CD4-positive, alpha-beta T cell (primary cell): ENCODE measurements at regions not wholly inside any gene's neighbourhood (a gene's known extent, or its start where the extent isn't known, plus 50 kb on each side); places are given as distances from the start of the nearest gene placed in this dataset.

Experiments used
- ATAC-seq: fragments of 200-7000 bp; cut with Tn5 transposase; one replicate; pipeline ENCODE4 v1.10.0; 2022; ENCODE audit warnings: mild to moderate bottlenecking; ENCODE audit not compliant: poor library complexity
- CTCF ChIA-PET: fragments of 350-600 bp; sonication (Branson Sonifier 250); formaldehyde crosslinking; loops from one replicate; lab custom pipeline; 2021; ENCODE audit warnings: antibody characterized with exemption, inconsistent platforms; lab: Charles Lee
- POLR2A ChIA-PET: fragments of 350-600 bp; sonication (Branson Sonifier 250); formaldehyde crosslinking; loops from one replicate; lab custom pipeline; 2021; ENCODE audit warnings: antibody characterized with exemption, inconsistent platforms; lab: Charles Lee
- DNase-seq, 14 experiments: peaks; one replicate each; pipeline ENCODE4 v3.0.0-alpha.2; 2013 to 2020; ENCODE audit warnings: mixed read lengths in 2 of 14
- H3K27ac ChIP-seq, 2 donors: one replicate each; pipeline versions ENCODE4 v1.5.1 to v1.7.0; 2013; ENCODE audit warnings: low read length in 2 of 2, low read depth in 1 of 2, mild to moderate bottlenecking in 1 of 2
- H3K27me3 ChIP-seq, 2 experiments: 1 replicate in 1 of 2; 2 replicates in 1 of 2; pipeline versions ENCODE4 v1.6.1 to v1.7.0; 2013; ENCODE audit warnings: low read length in 2 of 2, control low read depth in 1 of 2, mild to moderate bottlenecking in 1 of 2, moderate library complexity in 1 of 2; ENCODE audit not compliant: insufficient read depth in 2 of 2, control insufficient read depth in 1 of 2
- H3K36me3 ChIP-seq: one replicate; pipeline ENCODE4 v1.6.1; 2013; ENCODE audit warnings: low read length, control low read depth; ENCODE audit not compliant: insufficient read depth
- H3K4me1 ChIP-seq: one replicate; pipeline ENCODE4 v1.6.1; 2013; ENCODE audit warnings: low read length, control low read depth; ENCODE audit not compliant: insufficient read depth
- H3K4me3 ChIP-seq: one replicate; pipeline ENCODE4 v1.5.1; 2013; ENCODE audit warnings: mild to moderate bottlenecking, low read length, moderate library complexity
- H3K9me3 ChIP-seq, 2 experiments: 1 replicate in 1 of 2; 2 replicates in 1 of 2; pipeline versions ENCODE4 v1.6.1 to v1.7.0; 2013; ENCODE audit warnings: low read length in 2 of 2, mild to moderate bottlenecking in 2 of 2, control low read depth in 1 of 2, moderate library complexity in 1 of 2; ENCODE audit not compliant: control insufficient read depth in 1 of 2, insufficient read depth in 1 of 2
- H3K27ac Mint-ChIP-seq: one replicate; pipeline ENCODE4 v1.8.0; 2020; ENCODE audit warnings: mixed read lengths
- H3K27me3 Mint-ChIP-seq: one replicate; pipeline ENCODE4 v1.8.0; 2021; ENCODE audit warnings: mixed read lengths
- H3K36me3 Mint-ChIP-seq: one replicate; pipeline ENCODE4 v1.8.0; 2021; ENCODE audit warnings: low read depth, mixed read lengths
- H3K4me1 Mint-ChIP-seq: one replicate; pipeline ENCODE4 v1.8.0; 2021; ENCODE audit warnings: low read depth, mixed read lengths
- H3K4me3 Mint-ChIP-seq: one replicate; pipeline ENCODE4 v1.8.0; 2020; ENCODE audit warnings: mild to moderate bottlenecking, mixed read lengths
- H3K9me3 Mint-ChIP-seq: one replicate; pipeline ENCODE4 v1.8.0; 2020; ENCODE audit warnings: mixed read lengths
- CTCF ChIP-seq: fragments of 200-600 bp; IDR thresholded peaks from one replicate; pipeline ENCODE4 v1.8.0; 2022; ENCODE audit warnings: antibody characterized with exemption, mild to moderate bottlenecking
- intact Hi-C, 2 experiments: fragments of 100-400 bp; cut with DNase I in 1 of 2; cut with micrococcal nuclease in 1 of 2; formaldehyde crosslinking; loops; one replicate each; pipeline versions ENCODE4 v1.15.1 to v1.9.0; 2023 to 2025; cut with DNase I, micrococcal nuclease

DNA sequence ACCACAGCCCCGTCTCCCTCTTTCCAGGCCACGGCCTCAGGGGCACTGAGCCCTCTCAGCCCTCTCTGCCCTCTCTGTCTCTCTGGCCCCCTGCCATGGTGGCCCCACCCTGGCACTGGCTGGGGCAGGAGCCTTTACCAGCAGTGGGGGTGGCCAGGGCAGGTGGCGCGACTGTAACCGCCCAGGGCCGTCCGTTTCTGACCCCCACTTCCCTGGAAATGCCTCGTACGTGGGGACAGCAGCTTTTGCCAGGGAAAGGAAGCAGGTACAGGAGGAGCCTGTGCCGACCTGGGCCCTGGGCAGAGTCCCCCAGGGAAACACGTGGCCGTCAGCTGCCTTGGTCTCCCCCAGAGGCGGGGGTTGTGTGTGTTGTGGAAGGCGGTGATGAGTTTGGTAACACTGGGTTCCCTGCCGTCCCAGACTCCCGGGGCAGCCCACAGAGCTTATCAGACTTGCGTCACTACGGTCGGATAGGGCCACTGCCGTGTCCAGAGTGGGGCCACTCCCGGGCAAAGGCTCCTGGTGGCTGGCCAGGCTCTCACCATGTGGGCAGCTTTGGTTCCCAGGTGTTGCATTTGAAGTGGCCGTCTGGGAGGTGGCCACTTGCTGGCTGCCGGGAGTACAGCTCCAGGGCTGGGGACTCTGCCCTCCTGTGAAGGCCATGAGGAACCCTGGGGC, 249.3 kb upstream of the CIBAR2 start:
- POLR2A ChIA-PET = no interaction called here
- CTCF ChIA-PET = no interaction called here
- Histone ChIP-seq H3K4me3 (no peak overlapping the region), H3K36me3 (no peaks in the 10 kb centered on the region), H3K4me1 (no peaks in the 10 kb centered on the region), H3K27me3 (no peaks in the 10 kb centered on the region), H3K27ac (no peak overlapping the region), H3K9me3 (peaks cover 0 to 7% of the 10 kb centered on the region in 2 experiments)
- Mint-ChIP-seq H3K36me3 (no peaks in the 10 kb centered on the region), H3K27me3 (peaks cover 7% of the 10 kb centered on the region), H3K27ac (no peak overlapping the region), H3K4me1 (no peaks in the 10 kb centered on the region), H3K4me3 (no peak overlapping the region), H3K9me3 (no peaks in the 10 kb centered on the region)
- ATAC-seq = no peak
- DNase-seq = no peak
- intact Hi-C loops = no loop called here
- TF ChIP-seq CTCF = no peak

DNA sequence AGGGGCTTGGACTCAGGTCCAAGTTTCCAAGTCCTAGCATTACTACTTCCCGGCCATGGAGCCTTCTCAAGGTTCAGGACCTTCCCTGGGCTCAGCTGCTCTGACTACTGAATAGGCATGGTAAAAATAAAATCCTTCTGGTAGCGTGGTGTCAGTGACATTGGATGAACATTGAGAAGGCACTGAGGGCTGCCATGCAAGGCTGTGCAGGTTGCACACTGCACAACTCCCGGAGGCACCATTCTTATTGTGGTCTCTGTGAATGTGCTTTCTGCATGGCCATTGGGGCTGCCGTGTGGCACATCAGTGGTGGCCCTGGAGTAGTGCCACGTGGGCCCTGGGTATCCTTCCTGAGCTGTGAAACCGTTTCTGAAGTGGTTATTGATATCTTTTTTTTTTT, 250.2 kb upstream of the CIBAR2 start:
- peaks cover 0 to 7% of the 10 kb centered on the region in 2 experiments for H3K9me3 ChIP-seq
- H3K36me3 ChIP-seq = no peaks in the 10 kb centered on the region
- no peak for TF ChIP-seq CTCF
- H3K4me1 ChIP-seq = no peaks in the 10 kb centered on the region
- Mint-ChIP-seq H3K9me3 (no peaks in the 10 kb centered on the region), H3K27me3 (peaks cover 7% of the 10 kb centered on the region), H3K27ac (no peak overlapping the region), H3K36me3 (no peaks in the 10 kb centered on the region), H3K4me3 (no peak overlapping the region), H3K4me1 (no peaks in the 10 kb centered on the region)
- ChIA-PET POLR2A (no interaction called here), CTCF (no interaction called here)
- ATAC-seq = no peak
- no peak overlapping the region for H3K4me3 ChIP-seq
- DNase-seq = no peak
- intact Hi-C loops = no loop called here
- no peak overlapping the region for H3K27ac ChIP-seq
- no peaks in the 10 kb centered on the region for H3K27me3 ChIP-seq

GRCh38 chr16:85363427-85363826, 249.7 kb upstream of the GSE1 start:
- CTCF ChIA-PET = no interaction called here
- peaks cover 0 to 7% of the 10 kb centered on the region in 2 experiments for H3K9me3 ChIP-seq
- Mint-ChIP-seq H3K27me3 (peaks cover 7% of the 10 kb centered on the region), H3K27ac (no peak overlapping the region), H3K4me1 (no peaks in the 10 kb centered on the region), H3K9me3 (no peaks in the 10 kb centered on the region), H3K36me3 (no peaks in the 10 kb centered on the region), H3K4me3 (no peak overlapping the region)
- TF ChIP-seq CTCF = no peak
- H3K4me3 ChIP-seq = no peak overlapping the region
- H3K27me3 ChIP-seq = no peaks in the 10 kb centered on the region
- intact Hi-C loops = no loop called here
- no peaks in the 10 kb centered on the region for H3K36me3 ChIP-seq
- no peaks in the 10 kb centered on the region for H3K4me1 ChIP-seq
- no peak overlapping the region for H3K27ac ChIP-seq
- DNase-seq = no peak
- POLR2A ChIA-PET = no interaction called here
- no peak for ATAC-seq
